ENCODE measurements at regions not wholly inside any gene's neighbourhood (a gene's known extent, or its start where the extent isn't known, plus 50 kb on each side); places are given as distances from the start of the nearest gene placed in this dataset.

DNA sequence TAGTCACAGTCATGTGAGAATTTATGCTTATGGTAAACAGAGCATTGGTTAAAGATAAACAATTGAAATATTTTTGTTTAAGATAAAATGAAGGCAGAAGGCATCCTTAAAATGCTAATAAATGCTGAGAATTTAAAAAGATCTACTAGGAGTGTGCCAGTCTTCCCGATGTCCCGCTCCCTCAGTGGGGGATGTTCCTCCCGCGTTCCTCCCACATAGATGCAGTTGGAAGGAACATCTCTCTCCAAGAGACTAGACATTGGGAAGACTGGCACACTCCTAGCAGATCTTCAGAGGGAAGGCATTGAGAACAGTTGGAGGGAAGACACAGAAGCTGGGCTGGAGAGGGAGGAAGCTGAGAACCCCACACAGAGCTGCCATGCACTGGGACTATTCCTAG, 203.3 kb downstream of the EDN1 start:
- TF ChIP-seq, protein P1, sequence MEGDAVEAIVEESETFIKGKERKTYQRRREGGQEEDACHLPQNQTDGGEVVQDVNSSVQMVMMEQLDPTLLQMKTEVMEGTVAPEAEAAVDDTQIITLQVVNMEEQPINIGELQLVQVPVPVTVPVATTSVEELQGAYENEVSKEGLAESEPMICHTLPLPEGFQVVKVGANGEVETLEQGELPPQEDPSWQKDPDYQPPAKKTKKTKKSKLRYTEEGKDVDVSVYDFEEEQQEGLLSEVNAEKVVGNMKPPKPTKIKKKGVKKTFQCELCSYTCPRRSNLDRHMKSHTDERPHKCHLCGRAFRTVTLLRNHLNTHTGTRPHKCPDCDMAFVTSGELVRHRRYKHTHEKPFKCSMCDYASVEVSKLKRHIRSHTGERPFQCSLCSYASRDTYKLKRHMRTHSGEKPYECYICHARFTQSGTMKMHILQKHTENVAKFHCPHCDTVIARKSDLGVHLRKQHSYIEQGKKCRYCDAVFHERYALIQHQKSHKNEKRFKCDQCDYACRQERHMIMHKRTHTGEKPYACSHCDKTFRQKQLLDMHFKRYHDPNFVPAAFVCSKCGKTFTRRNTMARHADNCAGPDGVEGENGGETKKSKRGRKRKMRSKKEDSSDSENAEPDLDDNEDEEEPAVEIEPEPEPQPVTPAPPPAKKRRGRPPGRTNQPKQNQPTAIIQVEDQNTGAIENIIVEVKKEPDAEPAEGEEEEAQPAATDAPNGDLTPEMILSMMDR (IDR thresholded peaks at IDR 0.05; ENCODE audit: low read length): no peak
- TF ChIP-seq EZH2 (IDR thresholded peaks at IDR 0.05; ENCODE audit: borderline replicate concordance, low read length): no peak
